ENCODE measurements at regions not wholly inside any gene's neighbourhood (a gene's known extent, or its start where the extent isn't known, plus 50 kb on each side); places are given as distances from the start of the nearest gene placed in this dataset.

DNA sequence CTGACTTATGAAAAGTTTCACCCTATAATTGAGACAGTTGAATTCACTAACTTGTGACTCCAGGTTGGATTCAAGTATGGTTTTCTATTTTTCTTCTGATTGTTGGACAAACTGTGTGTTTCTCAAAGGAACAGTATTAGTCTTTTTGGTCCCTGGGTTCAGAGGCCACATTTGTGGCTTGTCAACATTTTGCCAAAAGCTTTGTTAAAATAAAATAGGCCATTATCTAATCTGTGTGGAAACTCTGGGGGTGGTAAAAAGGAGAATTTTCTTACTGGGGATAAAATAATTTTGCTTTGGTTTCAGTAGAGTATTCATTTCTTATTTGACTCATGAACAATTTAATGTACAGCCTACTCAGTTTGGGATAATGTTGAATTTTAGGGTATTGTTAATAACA is 166.3 kb downstream of the TMEM167A start:
- no peak for TF ChIP-seq POLR2AphosphoS5 (IDR thresholded peaks at IDR 0.05)
- TF ChIP-seq, protein P1, sequence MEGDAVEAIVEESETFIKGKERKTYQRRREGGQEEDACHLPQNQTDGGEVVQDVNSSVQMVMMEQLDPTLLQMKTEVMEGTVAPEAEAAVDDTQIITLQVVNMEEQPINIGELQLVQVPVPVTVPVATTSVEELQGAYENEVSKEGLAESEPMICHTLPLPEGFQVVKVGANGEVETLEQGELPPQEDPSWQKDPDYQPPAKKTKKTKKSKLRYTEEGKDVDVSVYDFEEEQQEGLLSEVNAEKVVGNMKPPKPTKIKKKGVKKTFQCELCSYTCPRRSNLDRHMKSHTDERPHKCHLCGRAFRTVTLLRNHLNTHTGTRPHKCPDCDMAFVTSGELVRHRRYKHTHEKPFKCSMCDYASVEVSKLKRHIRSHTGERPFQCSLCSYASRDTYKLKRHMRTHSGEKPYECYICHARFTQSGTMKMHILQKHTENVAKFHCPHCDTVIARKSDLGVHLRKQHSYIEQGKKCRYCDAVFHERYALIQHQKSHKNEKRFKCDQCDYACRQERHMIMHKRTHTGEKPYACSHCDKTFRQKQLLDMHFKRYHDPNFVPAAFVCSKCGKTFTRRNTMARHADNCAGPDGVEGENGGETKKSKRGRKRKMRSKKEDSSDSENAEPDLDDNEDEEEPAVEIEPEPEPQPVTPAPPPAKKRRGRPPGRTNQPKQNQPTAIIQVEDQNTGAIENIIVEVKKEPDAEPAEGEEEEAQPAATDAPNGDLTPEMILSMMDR (IDR thresholded peaks at IDR 0.05): no peak
- no peak for TF ChIP-seq POLR2A (IDR thresholded peaks at IDR 0.05)
- ATAC-seq (ENCODE audit: low FRiP score in 2 of 2) (no peak), DNase-seq (no peak)
- Histone ChIP-seq H3K4me3 (no peak overlapping the region), H3K27me3 (no peaks in the 10 kb centered on the region), H3K9me3 (peaks cover 0 to 2% (median under 1%) of the 10 kb centered on the region in 4 donors), H3K27ac (no peak overlapping the region), H3K36me3 (no peaks in the 10 kb centered on the region), H3K4me1 (no peaks in the 10 kb centered on the region)

- H3K27me3 ChIP-seq: no peaks in the 10 kb centered on the region
- ATAC-seq (ENCODE audit: low FRiP score in 2 of 2): no peak
- 78 to 79% methylated on average over 2 of the region's 2 CpGs for WGBS, 2 donors
- H3K4me1 ChIP-seq: no peaks in the 10 kb centered on the region
- no peaks in the 10 kb centered on the region for H3K36me3 ChIP-seq
- TF ChIP-seq POLR2AphosphoS5 (IDR thresholded peaks at IDR 0.05) (no peak), POLR2A (IDR thresholded peaks at IDR 0.05) (no peak), EP300 (IDR thresholded peaks at IDR 0.05) (no peak)
- TF ChIP-seq, protein P1 (IDR thresholded peaks at IDR 0.05): no peak
- H3K9me3 ChIP-seq: no peaks in the 10 kb centered on the region
- H3K4me3 ChIP-seq: no peak overlapping the region
- DNase-seq: no peak
- no peak overlapping the region for H3K27ac ChIP-seq
Measured at GRCh38 chr5:82910491-82910890, 166.7 kb downstream of the TMEM167A start.

GRCh38 chr5:82909771-82910170 is 167.4 kb downstream of the TMEM167A start:
- DNase-seq: no peak
- H3K27me3 ChIP-seq: no peaks in the 10 kb centered on the region

GRCh38 chr5:82905986-82906385 is 171.2 kb downstream of the TMEM167A start:
- Histone ChIP-seq H3K36me3 (no peaks in the 10 kb centered on the region), H3K27me3 (no peaks in the 10 kb centered on the region), H3K27ac (no peak overlapping the region), H3K4me3 (no peak overlapping the region), H3K4me1 (no peaks in the 10 kb centered on the region), H3K9me3 (peaks cover 0 to 15% (median 12%) of the 10 kb centered on the region in 4 donors)
- TF ChIP-seq POLR2A (IDR thresholded peaks at IDR 0.05) (no peak), EP300 (IDR thresholded peaks at IDR 0.05) (no peak), POLR2AphosphoS5 (IDR thresholded peaks at IDR 0.05) (no peak)
- TF ChIP-seq, protein P1 (IDR thresholded peaks at IDR 0.05): no peak
- WGBS, 2 donors: 58 to 59% methylated on average over 2 of the region's 2 CpGs
- ATAC-seq (ENCODE audit: low FRiP score in 2 of 2) (no peak), DNase-seq (no peak)

More at GRCh38 chr5:82909771-82910170, 167.4 kb downstream of the TMEM167A start:
- H3K4me1 ChIP-seq: no peaks in the 10 kb centered on the region
- TF ChIP-seq, protein P1 (IDR thresholded peaks at IDR 0.05): no peak
- TF ChIP-seq EP300 (IDR thresholded peaks at IDR 0.05) (no peak), POLR2A (IDR thresholded peaks at IDR 0.05) (no peak), POLR2AphosphoS5 (IDR thresholded peaks at IDR 0.05) (no peak)
- WGBS, 2 donors: 72 to 78% methylated on average over 7 of the region's 7 CpGs
- no peak overlapping the region for H3K4me3 ChIP-seq
- ATAC-seq (ENCODE audit: low FRiP score in 2 of 2): no peak
- H3K9me3 ChIP-seq: no peaks in the 10 kb centered on the region
- H3K36me3 ChIP-seq: no peaks in the 10 kb centered on the region
- H3K27ac ChIP-seq: no peak overlapping the region

- Histone ChIP-seq H3K27me3 (no peaks in the 10 kb centered on the region), H3K4me3 (no peak overlapping the region), H3K36me3 (no peaks in the 10 kb centered on the region), H3K27ac (no peak overlapping the region), H3K9me3 (peaks cover 0 to 17% (median 14%) of the 10 kb centered on the region in 4 donors), H3K4me1 (no peaks in the 10 kb centered on the region)
- DNase-seq (no peak), ATAC-seq (ENCODE audit: low FRiP score in 2 of 2) (no peak)
- WGBS, 2 donors: 97 to 100% methylated on average over 1 of the region's 1 CpG
- TF ChIP-seq POLR2AphosphoS5 (IDR thresholded peaks at IDR 0.05) (no peak), EP300 (IDR thresholded peaks at IDR 0.05) (no peak), POLR2A (IDR thresholded peaks at IDR 0.05) (no peak)
- TF ChIP-seq, protein P1 (IDR thresholded peaks at IDR 0.05): no peak
Measured at GRCh38 chr5:82901281-82901888, 175.8 kb downstream of the TMEM167A start.

All from upper lobe of left lung (tissue), 6 donors.